ENCODE measurements at regions not wholly inside any gene's neighbourhood (a gene's known extent, or its start where the extent isn't known, plus 50 kb on each side); places are given as distances from the start of the nearest gene placed in this dataset.

DNA sequence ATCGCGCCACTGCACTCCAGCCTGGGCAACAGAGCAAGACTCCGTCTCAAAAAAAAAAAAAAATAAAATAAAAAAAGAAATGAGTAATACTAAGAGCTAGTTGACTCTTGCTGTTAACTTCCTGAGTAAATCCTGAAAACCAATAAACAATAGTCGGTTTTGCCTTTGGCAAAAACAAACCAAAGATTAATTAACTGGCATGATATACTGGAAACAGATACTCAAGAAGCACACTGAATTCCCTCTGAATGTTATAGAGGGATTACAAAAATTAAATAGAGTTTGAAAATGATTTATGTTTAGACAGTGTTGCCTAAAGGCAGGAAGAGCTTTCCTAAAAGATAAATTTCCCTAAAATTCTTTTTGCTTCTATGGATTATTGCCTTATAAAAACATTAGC, 1702.3 kb downstream of the STIM2 start:
- DNase-seq (ENCODE audit: extremely low spot score): no peak
- TF ChIP-seq CTCF (IDR thresholded peaks at IDR 0.05; ENCODE audit: control extremely low read depth, extremely low read depth, low read depth, missing control alignments): no peak
- ChIA-PET CTCF (no interaction called here), POLR2A (no interaction called here)

- ChIA-PET CTCF (interaction anchor here (1.1 to 1.6 kb wide), 2 partner anchors 9 to 19 kb away, joined by 3 read pairs; no protein-coding TSS in a partner anchor), POLR2A (no interaction called here)
- TF ChIP-seq CTCF (IDR thresholded peaks at IDR 0.05; ENCODE audit: control extremely low read depth, extremely low read depth, low read depth, missing control alignments): no peak
- DNase-seq (ENCODE audit: extremely low spot score): no peak
These were observed 1704.8 kb downstream of the STIM2 start for GRCh38 chr4:28565396-28565795.

- no peak for TF ChIP-seq CTCF (IDR thresholded peaks at IDR 0.05; ENCODE audit: control extremely low read depth, extremely low read depth, low read depth, missing control alignments)
- ChIA-PET POLR2A (no interaction called here), CTCF (no interaction called here)
- DNase-seq (ENCODE audit: extremely low spot score): no peak
These were observed 1740.3 kb downstream of the STIM2 start for GRCh38 chr4:28600958-28601357.

- ChIA-PET POLR2A (no interaction called here), CTCF (no interaction called here)
- no peak for DNase-seq (ENCODE audit: extremely low spot score)
- TF ChIP-seq CTCF (IDR thresholded peaks at IDR 0.05; ENCODE audit: control extremely low read depth, extremely low read depth, low read depth, missing control alignments): no peak
These were observed 1761.0 kb downstream of the STIM2 start for GRCh38 chr4:28621591-28621990.

DNA sequence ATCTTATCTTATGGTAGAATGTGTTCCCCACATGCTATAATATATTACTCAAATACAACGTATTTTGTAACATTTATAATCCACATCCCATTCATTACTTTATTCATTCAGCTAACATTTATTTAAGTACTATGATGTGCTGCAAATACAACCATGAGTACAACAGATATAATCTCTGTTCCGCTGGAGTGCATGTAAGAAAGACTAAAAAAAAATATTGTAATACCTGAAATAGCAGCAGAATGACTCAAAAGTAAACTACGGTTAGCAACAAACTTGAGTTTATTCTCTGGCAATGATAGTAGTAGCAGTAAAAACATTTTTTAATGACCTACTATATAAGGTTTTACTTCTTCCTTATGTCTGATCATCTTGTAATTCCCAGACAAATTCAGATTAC, 1776.3 kb downstream of the STIM2 start:
- POLR2A ChIA-PET: no interaction called here
- DNase-seq (ENCODE audit: extremely low spot score): no peak
- no peak for TF ChIP-seq CTCF (IDR thresholded peaks at IDR 0.05; ENCODE audit: control extremely low read depth, extremely low read depth, low read depth, missing control alignments)
- CTCF ChIA-PET: no interaction called here

DNA sequence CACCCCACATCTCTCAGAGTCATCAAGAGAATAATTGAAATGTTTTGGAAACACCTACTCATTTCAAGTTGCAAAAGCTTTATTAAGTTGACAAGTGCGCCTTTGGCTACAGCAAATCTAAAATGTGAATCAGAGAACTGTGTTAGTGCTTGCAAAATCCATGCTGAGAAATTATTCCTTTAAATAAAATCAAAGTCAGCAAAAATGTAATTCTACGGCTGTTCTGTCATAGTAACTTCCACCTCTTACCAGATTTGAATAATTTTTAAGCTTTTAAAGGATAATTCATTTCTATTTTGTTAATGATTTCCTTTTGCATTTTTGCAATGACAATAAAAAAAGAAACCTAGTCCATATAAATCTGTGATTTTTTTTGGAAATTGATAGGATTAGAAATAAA, 1779.1 kb downstream of the STIM2 start:
- no peak for DNase-seq (ENCODE audit: extremely low spot score)
- ChIA-PET POLR2A (no interaction called here), CTCF (no interaction called here)
- no peak for TF ChIP-seq CTCF (IDR thresholded peaks at IDR 0.05; ENCODE audit: control extremely low read depth, extremely low read depth, low read depth, missing control alignments)

- POLR2A ChIA-PET: no interaction called here
- CTCF ChIA-PET: no interaction called here
- no peak for DNase-seq (ENCODE audit: extremely low spot score)
- TF ChIP-seq CTCF (IDR thresholded peaks at IDR 0.05; ENCODE audit: control extremely low read depth, extremely low read depth, low read depth, missing control alignments): no peak
These were observed 1794.0 kb downstream of the STIM2 start for GRCh38 chr4:28654618-28655017.
